NCI-H226 (cell line): ENCODE measurements at regions not wholly inside any gene's neighbourhood (a gene's known extent, or its start where the extent isn't known, plus 50 kb on each side); places are given as distances from the start of the nearest gene placed in this dataset.
A peak's percentile ranks its signal among the peaks of the same experiment; 100 is the strongest.

Source experiments
- DNase-seq: peaks from one replicate; pipeline ENCODE4 v3.0.0-alpha.2; 2015

GRCh38 chr9:21672140-21672539 is 130.3 kb upstream of the MTAP start:
- no peak for DNase-seq

GRCh38 chr9:21672761-21673160 is 129.7 kb upstream of the MTAP start:
- no peak for DNase-seq

- DNase-seq = no peak
Observed at GRCh38 chr9:21674894-21675293, 127.5 kb upstream of the MTAP start.

GRCh38 chr9:21677387-21677786 is 125.0 kb upstream of the MTAP start:
- no peak for DNase-seq

GRCh38 chr9:21677834-21678233 is 124.6 kb upstream of the MTAP start:
- peak; percentile 54 for DNase-seq

DNA sequence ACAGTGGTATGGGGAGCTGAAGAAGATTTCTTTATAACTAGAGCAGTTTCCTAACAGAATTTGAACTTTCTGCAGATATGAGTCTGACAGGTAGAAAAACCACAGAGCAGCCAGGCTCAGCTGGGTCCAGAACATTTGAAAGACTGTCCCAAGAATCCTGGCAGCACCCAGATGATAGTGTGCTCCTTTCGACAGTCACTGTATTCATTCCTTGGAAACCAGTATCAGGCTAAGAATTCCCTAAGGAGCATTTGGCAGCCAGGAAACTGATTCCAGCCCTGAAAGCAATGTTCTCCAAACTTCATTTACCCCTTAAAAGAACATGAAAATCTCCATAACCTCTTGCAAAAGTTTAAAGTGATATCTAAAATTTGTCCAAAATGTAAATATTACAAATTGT is 123.0 kb upstream of the MTAP start:
- DNase-seq = no peak

- no peak for DNase-seq
Observed at GRCh38 chr9:21680590-21680989, 121.8 kb upstream of the MTAP start.

DNA sequence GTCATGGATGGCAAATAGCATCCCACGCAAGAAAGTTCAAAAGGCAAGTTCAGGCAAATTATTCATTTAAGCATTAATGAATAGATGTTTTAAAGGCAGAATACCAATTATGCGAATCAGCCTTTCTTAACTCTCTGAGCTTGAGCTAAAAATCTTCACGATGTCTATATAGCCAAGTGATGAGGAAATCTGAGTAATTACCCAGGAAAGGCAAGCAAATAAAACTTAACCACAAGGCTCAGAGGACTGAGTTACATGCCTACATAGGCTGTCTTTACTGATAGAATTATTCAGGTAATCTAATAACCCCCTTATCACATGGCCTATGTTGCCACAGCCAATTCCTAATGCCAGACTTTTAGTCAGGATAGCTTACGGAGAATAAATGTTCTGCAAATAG is 120.8 kb upstream of the MTAP start:
- DNase-seq = peak; percentile 59

GRCh38 chr9:21682381-21682780 is 120.1 kb upstream of the MTAP start:
- no peak for DNase-seq

GRCh38 chr9:21682981-21683380 is 119.5 kb upstream of the MTAP start:
- no peak for DNase-seq

DNA sequence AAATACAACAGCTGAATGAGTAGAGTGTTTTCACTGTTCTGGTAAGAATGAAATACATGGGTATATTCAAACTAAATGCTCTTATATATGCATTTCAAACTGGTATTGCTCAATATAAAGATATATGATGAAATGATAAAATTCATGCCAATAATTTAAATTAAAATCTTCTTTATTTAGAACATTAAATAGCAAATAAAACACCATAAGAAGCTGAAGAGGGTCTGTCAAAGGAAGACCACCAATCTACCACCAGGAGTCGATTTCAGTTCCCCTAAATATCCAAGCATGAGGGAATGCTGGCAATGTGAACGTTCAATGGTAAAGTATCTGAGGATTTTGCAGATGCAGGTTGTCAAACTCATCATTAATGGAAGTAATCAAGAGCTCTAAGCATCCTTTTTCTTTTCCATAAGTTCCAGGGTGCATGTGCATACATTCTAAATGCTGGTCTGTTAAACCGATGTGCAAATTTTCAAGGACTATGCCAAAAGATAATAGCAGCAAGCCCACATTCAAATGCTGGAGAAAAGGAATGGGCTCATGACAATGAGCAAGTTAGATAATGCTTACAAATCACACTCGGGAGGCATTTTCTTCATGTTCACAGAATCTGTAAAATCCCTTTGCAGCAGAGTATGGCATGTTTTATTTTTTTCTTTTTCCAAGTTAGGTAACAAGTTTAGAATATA is 118.8 kb upstream of the MTAP start:
- DNase-seq = no peak

GRCh38 chr9:21684231-21684630 is 118.2 kb upstream of the MTAP start:
- DNase-seq = peak; percentile 12

GRCh38 chr9:21684831-21685362 is 117.5 kb upstream of the MTAP start:
- DNase-seq = peak; percentile 87

GRCh38 chr9:21685502-21685901 is 116.9 kb upstream of the MTAP start:
- no peak for DNase-seq

DNA sequence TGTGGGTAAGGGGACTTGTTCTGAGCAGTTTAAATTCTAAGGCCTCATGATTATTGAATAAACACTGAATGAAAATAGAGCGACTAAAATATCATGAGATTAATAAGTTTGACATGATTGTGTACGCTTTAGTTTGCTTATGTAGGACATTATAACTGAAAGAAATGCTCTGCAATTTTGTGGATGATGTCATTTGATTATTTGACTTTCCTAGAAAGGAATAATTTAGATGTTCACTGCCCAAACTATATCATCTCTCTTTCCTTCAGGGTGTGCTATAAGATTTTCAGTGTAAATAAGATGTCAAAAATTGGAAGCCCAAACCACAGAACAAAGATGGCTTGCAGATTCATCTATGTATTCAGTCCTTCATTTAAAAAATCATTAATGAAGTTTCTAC is 115.7 kb upstream of the MTAP start:
- no peak for DNase-seq

- DNase-seq = no peak
Observed at GRCh38 chr9:21687351-21687750, 115.1 kb upstream of the MTAP start.

DNA sequence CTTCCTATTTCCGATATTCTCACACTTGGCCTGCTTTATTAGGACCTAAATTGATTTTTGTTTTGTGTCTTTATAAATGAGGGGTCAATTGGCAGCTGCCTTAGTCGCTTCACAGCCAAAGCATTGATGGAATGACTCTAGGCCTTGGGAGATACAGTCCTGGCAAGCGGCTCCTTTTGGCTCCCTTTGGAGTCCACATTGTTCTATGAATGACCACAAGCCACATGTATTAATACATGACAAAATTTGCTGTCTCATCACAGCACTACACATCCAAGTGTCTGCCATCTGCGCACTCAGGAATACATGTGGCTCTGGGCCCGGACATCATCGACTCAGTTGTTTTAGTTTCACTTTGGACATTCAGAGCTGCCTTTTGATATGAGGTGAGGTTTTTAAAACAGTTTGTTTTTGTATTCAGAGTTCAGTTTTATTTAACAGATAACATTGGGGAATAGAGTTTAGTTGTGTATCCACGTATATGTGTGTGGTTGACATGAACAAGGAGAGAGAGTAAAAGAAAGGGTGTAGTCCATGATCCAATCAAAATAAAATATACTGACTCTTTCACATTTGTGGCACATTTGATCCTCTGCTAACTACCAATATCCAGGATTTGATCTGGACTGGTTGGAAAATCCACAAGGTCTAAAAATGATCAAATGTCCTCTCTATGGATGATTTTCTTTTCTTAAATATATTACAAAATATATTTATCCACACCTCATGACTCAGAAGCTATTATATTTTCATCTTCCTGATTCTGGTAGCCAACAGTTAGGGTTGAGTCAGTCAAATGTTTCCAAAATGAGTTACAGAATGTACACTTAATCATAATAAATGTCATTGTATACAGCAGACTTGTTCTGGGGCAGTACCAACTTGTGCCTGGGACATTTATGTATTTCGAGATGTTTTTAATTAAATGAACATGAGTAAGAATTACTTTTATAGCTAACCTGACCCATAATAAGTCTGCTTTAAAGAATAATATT is 114.0 kb upstream of the MTAP start:
- DNase-seq = peak; percentile 36

- DNase-seq = no peak
Observed at GRCh38 chr9:21689854-21690253, 112.6 kb upstream of the MTAP start.

DNA sequence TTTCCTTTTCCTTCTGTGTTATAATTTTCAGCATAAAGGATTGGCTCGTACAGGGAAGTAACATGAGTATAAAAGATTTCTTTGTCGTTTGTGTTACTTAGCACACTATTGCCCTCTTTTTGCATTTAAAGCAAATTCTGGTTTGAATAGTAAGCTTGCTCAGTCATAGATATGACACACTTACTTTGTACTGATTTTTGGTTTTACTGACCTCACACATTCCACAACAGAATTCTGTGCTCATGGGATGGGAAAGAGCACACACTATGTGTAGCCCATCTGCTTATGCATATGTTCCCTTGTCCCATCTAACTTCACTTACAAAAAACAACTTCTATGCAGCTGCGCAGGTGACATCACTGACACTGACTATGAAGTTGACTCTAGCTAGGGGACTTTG is 111.9 kb upstream of the MTAP start:
- DNase-seq = no peak

DNA sequence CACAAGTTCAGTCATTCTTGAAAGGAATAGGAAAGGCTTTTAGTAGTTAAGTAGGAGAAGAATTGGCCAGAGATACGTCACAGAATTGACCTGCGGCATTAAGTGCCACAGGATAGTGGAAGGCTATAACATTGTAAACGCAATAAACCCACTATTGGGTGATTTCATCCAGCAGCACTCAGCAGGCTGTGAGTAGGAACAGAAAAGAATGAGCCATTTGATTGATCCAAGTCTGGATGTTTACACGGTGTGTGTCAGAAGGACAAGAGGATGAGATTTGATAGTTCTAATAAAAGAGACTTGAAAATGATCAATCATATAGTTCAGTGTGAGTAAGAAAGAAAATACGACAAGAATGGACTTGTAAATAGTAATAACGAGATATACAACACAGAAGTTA is 110.0 kb upstream of the MTAP start:
- DNase-seq = no peak

- no peak for DNase-seq
Observed at GRCh38 chr9:21694424-21694823, 108.0 kb upstream of the MTAP start.

- DNase-seq = no peak
Observed at GRCh38 chr9:21695443-21695842, 107.0 kb upstream of the MTAP start.

GRCh38 chr9:21695874-21696341 is 106.5 kb upstream of the MTAP start:
- no peak for DNase-seq

DNA sequence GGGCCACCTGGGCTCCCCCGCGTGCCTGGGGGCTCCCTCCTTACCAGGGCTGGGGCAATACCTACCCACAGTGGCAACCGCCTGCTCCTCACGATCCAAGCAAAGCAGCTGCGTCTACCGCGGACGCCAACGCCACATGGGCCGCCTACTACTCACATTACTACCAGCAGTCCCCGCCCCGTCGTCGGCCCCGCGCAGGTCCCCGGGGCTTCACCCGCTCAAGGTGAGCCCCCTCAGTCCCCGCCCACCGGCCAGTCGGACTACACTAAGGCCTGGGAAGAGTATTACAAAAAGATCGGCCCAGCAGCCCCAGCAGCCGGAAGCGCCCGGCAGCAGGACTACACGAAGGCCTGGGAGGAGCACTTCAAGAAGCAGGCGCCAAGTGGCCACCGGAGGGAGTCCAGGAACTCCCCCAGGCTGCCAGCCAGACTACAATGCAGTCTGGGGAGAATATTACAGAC is 106.0 kb upstream of the MTAP start:
- no peak for DNase-seq
